Activated T-cell treated with anti-CD3 and anti-CD28 coated beads for 48 hours (primary cell): ENCODE measurements at regions not wholly inside any gene's neighbourhood (a gene's known extent, or its start where the extent isn't known, plus 50 kb on each side); places are given as distances from the start of the nearest gene placed in this dataset.

Experiments
- DNase-seq: peaks from one replicate; pipeline ENCODE4 v3.0.0-alpha.2; 2020; ENCODE audit warnings: low read depth

DNA sequence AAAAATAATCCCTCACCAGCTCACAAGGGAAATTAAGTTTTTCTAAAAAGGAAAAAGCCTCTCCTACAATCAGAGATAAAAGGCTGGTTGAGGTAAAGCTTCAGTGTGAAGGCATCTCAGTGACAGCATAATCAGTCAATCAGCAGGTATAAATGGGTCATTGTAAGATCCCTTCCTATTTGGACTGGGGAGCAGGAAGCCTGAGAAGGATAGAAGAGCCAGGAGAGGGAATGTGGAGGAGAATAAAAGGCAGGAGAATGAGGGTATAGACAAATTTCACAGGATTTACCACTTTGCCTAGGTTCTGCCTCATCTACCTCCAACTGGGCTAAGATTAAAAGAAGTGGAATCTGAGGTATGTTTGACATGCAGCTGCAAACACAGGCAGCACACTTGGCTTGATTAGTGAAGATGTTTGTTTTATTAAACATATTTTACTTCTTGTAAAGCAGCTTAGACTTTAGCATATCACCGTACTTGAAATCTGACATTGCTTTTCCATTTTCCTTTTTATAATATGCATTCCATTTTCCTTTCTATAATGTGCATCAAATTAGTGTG lies 479.1 kb upstream of the USP15 start:
- DNase-seq: no peak

DNA sequence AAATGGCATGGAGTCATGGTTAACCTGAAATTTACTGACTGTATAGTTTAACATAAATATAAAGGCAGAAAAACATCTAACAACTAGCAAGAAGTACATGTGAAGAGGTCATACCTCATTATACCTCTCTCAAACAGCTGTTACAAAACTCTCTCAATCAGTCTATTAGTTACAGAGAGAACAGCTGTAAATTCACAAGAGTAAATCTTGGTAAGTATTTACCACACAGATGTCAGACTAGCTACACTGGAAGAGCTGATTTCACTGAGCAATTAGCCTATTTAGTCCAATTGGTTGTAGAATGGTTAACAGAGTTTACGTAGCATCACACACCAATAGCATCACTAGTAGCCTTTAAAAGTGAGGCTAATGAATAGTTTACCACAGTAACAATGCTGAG lies 463.4 kb upstream of the USP15 start:
- DNase-seq: no peak

DNA sequence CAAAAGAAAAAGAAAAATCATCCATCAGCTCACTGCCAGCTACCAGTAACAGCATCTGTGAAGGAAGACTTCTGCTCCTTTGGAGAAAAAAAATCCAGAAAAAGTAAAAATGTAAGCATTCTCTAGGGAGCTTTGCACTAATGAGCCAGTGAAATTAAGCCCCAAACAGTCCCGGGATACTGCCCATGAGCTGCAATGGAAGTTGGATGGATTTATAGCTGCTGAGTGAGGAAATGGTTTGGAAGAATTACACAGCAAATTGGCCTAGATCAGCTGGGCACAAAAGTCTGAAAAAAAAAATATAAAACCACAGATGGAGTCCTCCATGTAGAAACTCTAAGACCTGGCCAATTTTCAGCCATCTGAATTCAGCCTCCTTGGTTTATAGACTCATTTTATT lies 462.9 kb upstream of the USP15 start:
- no peak for DNase-seq

DNA sequence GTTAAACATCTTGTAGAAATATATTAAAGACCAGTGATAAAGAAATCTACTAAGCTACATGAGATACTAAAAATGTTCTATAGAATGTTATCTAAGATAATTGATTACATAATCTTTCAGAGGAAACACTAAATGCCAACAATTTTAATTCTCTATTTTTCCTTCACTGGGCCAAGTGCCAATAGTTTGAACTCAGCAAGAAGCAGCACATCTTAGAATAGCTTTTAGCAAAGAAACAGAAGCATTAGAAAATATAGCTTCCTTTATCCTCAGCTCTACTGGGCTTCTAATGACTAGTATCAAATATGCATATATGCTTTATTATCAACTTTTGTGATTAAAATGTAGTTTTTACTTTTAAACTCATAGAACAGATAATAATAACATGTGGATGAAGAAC lies 461.4 kb upstream of the USP15 start:
- DNase-seq: no peak

DNA sequence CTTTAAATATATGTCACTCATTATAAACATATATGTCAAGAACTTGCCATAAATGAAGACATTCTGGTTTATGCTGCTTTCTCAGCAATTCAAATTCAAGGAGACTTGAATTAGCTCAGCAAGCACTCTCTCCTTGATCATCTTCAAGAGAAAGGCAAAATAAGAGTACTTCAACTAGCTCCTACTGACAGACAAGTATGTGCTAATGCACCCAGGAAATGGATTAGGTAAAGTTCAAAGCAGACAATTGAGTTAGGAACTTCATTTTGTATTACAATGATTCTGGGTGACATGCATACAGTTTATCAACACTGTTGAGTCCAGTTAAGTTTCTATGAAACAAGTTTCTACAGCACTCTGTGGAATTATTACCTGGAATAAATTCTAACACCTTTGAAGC lies 455.9 kb upstream of the USP15 start:
- no peak for DNase-seq

DNA sequence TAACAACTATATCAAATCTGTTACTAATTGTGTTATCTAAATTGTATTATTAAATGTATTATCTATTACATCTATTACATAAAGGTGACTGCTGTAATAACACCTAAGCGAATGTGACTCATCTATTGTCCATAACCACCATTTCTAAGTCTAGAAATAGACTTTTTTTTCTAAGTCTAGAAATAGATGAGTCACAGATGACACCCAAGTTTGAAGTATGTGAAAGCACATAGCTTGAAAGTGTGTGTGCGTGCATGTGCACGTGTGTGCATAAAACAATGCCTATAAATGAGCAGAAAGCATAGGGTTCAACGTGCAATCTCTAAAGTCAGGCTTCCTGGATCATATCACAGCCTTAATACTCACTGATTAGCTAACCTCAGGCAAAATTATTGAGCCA lies 451.3 kb upstream of the USP15 start:
- DNase-seq: no peak

DNA sequence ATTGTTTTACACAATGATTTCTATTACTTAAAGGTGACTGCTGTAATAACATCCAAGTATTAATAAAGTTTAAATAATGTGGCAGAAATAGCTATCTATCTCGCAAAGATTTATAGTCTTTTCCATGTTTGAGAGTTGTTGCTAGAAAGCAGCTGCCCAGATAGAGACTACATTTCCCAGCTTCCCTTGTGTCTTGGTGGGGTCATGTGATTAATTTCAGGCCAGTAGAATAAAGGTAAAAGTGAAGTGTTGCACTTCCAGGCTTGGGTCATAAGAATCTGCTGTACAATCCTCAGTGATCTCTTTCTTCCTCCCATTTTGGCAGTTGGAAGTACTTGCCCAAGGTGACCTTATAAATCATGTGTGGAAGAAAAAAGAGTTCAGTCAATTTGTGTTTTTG lies 449.7 kb upstream of the USP15 start:
- DNase-seq: no peak

DNA sequence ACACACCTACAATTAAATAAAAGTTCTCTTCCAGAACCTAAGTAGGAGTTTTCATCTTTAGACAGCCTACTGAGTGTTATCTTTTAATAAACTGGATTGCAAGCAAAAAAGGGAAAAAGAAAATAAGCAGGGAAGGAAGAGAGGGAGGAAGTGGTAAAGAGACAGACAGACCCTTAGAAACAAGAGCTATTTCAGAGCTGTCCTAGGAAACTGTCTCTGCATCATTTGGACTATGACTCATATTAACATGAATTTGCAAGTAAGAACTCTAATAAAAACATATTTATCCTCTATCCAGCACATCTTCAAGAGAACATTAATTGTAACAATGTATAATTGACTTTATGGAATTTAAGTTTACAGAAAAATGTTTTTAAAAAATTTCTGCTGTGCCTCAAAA lies 438.8 kb upstream of the USP15 start:
- no peak for DNase-seq

DNA sequence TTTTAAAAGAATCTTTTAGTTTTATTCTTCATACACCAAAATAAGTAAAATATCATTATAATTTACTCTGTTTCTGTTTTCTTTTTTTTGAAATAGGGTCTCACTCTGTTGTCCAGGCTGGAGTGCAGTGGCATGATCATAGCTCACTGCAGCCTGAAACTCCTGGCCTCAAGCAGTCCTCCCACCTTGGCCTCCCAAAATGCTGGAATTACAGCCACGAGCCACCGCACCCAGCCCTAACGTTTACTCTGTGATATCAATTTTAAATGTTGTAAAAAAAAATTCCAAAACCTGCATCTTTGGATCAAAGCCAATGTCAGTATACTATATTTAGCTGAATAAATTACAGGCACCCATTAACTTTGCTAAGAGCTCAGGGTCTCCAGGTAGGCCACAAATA lies 437.1 kb upstream of the USP15 start:
- DNase-seq: no peak

DNA sequence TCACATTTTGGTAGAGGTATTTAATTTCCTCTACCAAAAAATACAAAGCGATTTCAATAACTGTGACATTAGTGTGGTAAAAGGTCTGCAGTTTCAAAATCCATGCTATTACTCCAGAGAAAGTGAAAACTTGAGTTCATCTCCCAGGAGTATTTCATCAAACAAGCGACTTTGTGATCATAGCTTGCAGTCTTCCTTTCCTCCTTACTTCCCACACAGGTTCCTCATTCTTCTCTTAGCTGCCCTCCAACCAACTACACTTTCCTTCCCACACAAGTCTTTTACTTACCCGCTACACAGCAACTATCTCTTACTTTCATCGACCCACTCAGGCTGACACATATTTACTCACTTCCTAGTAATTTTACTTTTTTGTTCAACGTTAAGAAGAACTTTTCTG lies 413.4 kb upstream of the USP15 start:
- DNase-seq: no peak

DNA sequence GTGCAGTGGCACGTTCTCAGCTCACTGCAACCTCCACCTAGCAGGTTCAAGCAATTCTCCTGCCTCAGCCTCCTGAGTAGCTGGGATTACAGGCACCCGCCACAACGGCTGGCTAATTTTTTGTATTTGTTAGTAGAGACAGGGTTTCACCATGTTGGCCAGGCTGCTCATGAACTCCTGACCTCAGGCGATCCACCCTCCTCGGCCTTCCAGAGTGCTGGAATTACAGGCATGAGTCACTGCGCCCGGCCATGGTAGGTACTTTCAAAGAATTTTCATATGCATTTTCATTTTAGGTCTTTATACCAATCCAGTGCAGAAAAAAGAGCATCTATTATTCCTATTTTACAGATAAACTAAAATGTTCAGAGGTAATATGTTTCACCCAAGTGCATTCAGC lies 411.3 kb upstream of the USP15 start:
- DNase-seq: no peak

DNA sequence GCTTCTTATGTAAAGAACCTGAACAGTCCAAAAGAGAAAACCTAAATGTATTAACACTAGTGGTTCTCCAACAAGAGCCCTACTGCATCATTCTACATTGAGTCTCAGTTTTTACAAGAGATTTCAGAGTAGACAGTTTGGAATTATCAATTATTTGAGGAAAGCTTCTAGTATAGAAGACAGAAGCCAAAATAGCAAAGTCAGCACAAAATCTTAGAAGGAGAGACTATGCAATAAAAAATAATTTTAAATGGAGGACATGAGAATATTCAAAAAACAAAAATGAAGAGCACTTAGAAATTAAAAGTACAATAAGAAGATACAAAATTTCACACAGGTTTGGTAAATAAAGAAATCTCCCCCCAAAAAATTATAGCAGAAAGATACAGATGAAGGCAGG lies 406.3 kb upstream of the USP15 start:
- DNase-seq: no peak

DNA sequence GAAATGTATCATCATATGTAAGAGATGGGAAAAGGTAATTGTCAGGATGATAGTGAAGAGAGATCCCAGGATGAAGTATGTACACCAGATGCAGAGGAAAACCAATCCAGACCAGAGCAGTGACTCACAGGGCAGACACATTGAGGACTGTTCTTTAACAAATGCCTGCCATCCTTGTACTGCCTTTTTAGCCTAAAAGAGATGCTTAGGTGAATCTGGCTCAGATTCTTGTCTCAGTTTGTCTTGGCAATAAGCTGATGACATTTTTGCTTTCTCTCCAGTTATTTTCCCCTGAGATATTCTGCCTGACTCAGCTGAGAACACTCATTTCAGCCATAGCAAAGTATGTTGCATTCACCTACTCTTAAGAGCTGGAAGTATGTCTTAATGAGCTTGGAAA lies 405.3 kb upstream of the USP15 start:
- no peak for DNase-seq

DNA sequence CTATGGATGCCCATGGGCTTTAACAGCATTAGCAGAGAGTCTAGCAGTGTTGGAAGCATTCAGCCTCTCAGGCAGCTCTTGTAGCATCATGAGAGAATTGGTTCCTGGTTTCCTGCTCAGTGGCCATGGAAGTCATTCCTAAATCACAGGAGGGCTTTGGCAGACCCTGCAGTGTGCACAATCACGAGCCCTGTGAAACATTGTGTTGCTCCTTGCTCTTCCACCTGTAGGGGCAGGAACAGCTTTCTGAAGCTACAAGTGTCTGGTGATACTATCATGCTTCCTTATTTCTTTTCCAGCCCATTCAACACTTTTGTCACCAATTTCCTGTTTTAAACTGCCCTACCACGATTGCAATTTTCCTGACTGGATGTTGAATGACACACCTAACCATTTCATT lies 402.2 kb upstream of the USP15 start:
- no peak for DNase-seq

DNA sequence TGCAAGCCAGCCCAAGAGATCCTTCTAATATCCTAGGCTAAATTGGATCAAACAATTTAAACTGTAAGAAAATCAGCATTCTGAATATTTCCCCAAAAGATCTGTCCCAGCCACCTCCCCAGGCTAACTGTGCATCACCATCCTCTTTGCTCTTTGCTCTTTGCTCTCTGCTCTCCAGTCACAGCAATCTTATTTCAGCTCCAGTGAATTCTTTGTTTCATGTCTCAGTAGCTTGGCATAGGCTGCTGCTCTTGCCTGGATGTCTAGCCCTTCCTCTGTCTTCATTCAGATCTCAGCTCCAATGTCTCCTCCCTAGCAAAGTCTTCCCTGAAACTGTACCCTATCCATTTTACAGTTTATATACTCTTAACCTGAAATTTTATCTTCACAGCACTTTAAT lies 399.8 kb upstream of the USP15 start:
- DNase-seq: no peak

DNA sequence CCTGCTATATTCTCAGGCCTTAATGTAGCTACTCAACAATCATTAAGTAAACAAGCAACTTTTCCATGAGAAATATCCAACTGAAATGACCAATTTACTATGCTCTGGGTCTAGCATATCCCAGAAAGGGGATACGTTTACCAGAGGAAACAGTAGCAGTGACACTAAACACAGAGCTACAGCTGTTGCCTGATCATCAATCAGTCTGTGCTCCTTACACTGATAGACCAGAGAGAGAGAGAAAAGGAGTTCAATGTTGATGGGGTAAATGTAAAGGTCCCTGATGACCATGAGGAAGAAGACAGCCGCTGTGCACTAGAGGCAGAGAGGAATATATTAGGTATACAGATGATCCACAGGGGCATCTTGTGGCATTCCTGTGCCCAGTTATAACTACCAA lies 397.2 kb upstream of the USP15 start:
- DNase-seq: no peak

DNA sequence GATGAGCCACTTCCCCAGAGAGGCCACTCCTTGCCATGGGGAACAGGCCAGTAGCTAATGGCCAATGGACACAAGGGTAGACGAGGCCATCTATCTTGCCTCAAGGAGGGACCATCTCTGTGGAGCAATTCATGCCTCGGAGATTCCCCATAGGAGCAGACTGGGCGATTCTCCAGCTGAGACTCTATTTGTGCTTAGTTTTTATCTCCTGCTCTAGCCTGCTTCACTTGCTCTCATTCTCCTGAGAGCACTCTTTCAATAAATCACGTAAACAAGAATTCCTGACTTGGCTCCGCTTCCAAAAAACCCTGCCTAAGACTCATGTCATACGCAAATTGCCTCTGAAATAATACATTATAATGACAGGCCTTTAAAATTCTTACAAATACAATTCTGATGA lies 396.4 kb upstream of the USP15 start:
- no peak for DNase-seq

DNA sequence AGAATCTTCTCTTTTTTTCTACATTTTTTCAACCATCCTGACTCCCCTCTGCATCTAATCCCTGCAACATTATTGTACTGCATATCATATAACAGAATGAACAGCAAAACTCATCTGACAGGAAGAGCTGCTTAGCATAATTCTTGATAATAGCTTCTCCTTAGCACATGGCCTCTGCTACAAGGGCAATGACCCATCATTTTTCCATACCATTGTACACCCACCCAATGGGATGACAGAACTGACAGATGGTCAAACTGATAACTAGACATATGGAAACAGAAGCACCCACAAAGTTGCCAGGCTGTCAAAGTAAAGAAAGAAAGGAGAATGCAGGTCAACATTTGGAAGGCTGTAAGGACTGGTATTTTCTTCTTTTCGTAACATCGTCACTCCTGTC lies 390.4 kb upstream of the USP15 start:
- DNase-seq: no peak

DNA sequence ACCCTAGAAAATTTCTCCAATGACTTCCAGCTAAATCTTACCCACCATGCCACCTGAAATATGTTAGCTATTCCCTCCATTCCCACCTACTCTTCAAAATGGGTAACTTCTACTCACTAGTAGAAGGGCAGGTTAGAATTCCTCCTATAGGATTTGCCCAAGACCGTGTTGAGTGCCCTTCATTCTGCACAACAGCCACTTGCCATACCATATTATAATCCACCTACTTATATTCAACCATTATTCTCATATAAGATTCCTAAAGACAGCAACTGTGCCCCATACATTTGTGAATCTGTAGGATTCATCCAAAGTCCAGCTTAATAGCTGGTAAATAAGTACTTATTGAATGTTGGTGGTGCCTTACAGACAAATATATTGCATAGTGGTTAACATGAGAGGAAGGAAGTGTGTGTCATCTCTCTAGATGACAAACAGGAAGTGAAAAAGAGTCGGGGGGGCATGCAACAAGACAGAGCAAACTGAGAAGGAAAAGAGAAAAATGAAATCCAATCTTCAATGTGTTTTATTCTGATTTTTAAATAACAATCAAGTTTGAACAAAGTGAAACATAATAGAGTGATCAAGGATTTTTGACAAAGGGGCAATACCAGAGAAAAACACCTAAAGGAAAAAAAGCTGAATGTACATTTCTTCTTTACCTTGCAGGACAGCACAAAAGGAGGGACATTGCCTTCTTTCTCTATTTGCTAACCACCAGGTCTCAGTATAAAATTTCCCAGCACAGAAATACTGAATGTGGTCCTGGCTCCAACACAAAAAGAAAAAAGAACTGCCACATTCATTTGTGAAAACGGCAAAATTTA lies 389.3 kb upstream of the USP15 start:
- no peak for DNase-seq

DNA sequence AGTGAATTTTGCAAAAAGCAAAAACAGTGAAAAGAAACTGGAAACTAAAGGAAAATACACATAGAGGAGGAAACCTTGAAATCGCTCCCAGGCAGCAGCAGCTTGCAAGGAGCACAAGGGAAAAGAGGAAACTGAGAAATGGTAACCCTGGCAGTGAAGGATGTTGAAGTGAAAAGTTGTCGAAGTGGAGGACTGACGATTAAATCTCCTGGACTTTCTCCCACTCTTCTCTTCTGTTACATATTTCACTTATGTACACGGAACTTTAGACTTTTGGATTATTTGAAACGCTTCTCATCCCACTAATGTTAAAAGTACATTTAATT lies 388.8 kb upstream of the USP15 start:
- no peak for DNase-seq

DNA sequence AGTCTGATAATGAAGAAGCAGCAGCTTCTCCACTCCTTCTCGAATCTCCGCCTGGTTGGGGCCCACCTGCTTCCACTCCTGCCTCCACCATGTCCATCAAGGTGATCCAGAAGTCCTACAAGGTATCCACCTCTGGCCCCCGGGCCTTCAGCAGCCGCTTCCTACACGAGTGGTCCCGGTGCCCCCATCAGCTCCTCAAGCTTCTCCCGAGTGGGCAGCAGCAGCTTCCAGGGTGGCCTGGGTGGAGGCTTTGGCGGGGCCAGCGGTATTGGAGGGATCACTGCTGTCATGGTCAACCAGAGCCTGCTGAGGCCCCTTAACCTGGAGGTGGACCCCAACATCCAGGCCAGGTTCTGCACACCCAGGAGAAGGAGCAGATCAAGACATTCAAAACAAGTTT lies 381.0 kb upstream of the USP15 start:
- DNase-seq: no peak

DNA sequence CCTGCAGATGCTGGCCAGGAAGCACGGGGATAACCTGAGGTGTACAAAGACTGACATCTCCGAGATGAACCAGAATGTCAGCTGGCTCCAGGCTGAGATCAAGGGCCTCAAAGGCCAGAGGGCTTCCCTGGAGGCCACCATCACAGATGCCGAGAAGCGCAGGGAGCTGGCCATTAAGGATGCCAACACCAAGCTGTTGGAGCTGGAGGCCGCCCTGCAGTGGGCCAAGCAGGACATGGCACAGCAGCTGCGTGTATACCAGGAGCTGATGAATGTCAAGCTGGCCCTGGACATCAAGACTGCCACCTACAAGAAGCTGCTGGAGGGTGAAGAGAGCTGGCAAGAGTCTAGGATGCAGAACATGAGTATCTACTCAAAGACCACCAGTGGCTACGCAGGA lies 380.0 kb upstream of the USP15 start:
- DNase-seq: no peak

DNA sequence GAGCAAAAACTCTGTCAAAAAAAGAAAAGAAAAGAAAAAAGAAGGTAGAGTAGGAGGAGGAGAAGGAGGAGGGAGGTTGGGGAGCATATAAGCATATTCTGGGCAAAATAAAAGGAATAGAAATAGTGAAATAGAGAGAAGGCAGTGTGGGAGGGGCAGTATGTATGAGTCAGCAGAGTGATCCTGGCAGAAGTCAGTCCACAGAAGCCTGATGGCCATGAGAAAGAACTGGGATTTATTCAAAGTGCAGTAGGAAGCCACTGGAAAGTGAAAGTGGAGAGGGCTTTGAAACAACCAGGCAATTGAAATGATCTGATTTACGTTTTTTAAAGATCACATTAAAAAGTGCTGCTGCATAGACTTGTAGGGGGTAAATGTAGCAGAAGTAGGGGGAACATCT lies 368.6 kb upstream of the USP15 start:
- DNase-seq: no peak

DNA sequence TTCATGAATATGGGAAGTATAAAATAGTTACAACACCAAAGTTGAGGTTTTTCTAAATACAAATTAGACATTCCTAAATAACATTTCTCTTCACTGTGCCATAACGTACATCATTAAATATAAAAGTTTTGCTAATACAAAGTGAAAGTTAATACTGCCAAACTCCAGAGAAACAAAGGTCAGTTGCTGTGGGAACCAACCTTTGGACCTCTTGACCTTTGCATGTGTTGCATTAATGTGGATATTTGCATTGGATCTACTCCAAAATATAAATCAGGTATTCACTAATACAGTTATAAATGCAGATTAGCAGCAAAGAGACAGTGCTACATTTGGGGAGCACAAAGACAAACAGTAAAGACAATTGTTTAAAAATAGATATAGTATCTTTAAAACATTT lies 366.0 kb upstream of the USP15 start:
- DNase-seq: no peak

DNA sequence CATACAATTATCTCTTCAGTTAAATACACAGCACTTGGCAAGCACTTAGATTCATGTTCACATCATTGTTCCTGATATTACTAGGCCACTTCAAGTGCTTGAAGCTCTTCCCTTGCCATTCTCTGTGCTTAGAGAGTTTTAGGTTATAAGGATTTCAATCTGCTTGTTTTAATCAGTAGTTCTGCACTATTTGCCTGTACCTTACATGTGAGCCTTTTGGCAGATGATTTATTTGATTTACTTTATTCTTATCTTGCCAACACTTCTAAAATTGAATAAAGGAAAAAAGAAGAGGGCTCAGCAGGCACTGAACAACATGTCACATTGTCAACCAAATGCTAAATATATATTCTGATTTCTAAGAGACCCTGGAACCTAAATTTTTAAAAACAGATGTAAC lies 363.8 kb upstream of the USP15 start:
- no peak for DNase-seq
